Stomach (tissue), 4 donors: ENCODE measurements at regions not wholly inside any gene's neighbourhood (a gene's known extent, or its start where the extent isn't known, plus 50 kb on each side); places are given as distances from the start of the nearest gene placed in this dataset.

Experiments used
- CTCF ChIP-seq, 7 experiments: fragments of 450-650 bp in 4 of 7; fragments of 200-600 bp in 3 of 7; sonication (generic) in 3 of 7; IDR thresholded peaks; one replicate each; pipeline ENCODE4 v1.5.1; 2016 to 2019; ENCODE audit warnings: antibody characterized with exemption in 7 of 7, control low read depth in 2 of 7, mild to moderate bottlenecking in 1 of 7
- EP300 ChIP-seq: sonication (generic); formaldehyde crosslinking; IDR thresholded peaks from one replicate; pipeline ENCODE4 v1.6.1; 2017; ENCODE audit warnings: antibody characterized with exemption
- POLR2A ChIP-seq, 4 donors: fragments of 450-650 bp; IDR thresholded peaks; one replicate each; pipeline ENCODE4 v1.6.1; 2016; ENCODE audit warnings: antibody characterized with exemption in 4 of 4, control low read depth in 2 of 4, mild to moderate bottlenecking in 1 of 4, moderate library complexity in 1 of 4

GRCh38 chr9:31390403-31391025 lies 993.9 kb upstream of the ACO1 start:
- TF ChIP-seq CTCF (IDR thresholded peaks at IDR 0.05) (no peak), EP300 (no peak), POLR2A (IDR thresholded peaks at IDR 0.05) (no peak)
